SIG-M5 treated with dmso at 0.1 percent for 504 hours (cell line): ENCODE measurements at regions not wholly inside any gene's neighbourhood (a gene's known extent, or its start where the extent isn't known, plus 50 kb on each side); places are given as distances from the start of the nearest gene placed in this dataset.

ENCODE experiments used
- DNase-seq: peaks from one replicate; lab custom pipeline; 2025; ENCODE audit not compliant: unreplicated experiment; lab: John Stamatoyannopoulos, UW

GRCh38 chr4:184310881-184311709 lies 93.4 kb upstream of the ENPP6 start:
- DNase-seq = no peak

GRCh38 chr4:184310171-184310567 lies 92.5 kb upstream of the ENPP6 start:
- peak; percentile 14 for DNase-seq

GRCh38 chr4:184309241-184310170 lies 91.8 kb upstream of the ENPP6 start:
- DNase-seq = no peak

- no peak for DNase-seq
Measured at GRCh38 chr4:184306949-184307348, 89.3 kb upstream of the ENPP6 start.

GRCh38 chr4:184306470-184306869 lies 88.8 kb upstream of the ENPP6 start:
- DNase-seq = no peak

- DNase-seq = no peak
Measured at GRCh38 chr4:184300816-184301215, 83.1 kb upstream of the ENPP6 start.

GRCh38 chr4:184298254-184298653 lies 80.6 kb upstream of the ENPP6 start:
- no peak for DNase-seq

- no peak for DNase-seq
Measured at GRCh38 chr4:184295206-184295605, 77.5 kb upstream of the ENPP6 start.

- DNase-seq = no peak
Measured at GRCh38 chr4:184294606-184295133, 77.0 kb upstream of the ENPP6 start.

GRCh38 chr4:184293552-184293951 lies 75.9 kb upstream of the ENPP6 start:
- DNase-seq = peak; percentile 78

- DNase-seq = no peak
Measured at GRCh38 chr4:184292877-184293276, 75.2 kb upstream of the ENPP6 start.

- DNase-seq = no peak
Measured at GRCh38 chr4:184292465-184292867, 74.8 kb upstream of the ENPP6 start.

GRCh38 chr4:184289179-184289535 lies 71.5 kb upstream of the ENPP6 start:
- no peak for DNase-seq

GRCh38 chr4:184288451-184289178 lies 70.9 kb upstream of the ENPP6 start:
- no peak for DNase-seq

GRCh38 chr4:184287697-184288255 lies 70.1 kb upstream of the ENPP6 start:
- DNase-seq = peak; percentile 35

- DNase-seq = peak; percentile 11
Measured at GRCh38 chr4:184286358-184286757, 68.7 kb upstream of the ENPP6 start.

- DNase-seq = no peak
Measured at GRCh38 chr4:184284742-184285141, 67.1 kb upstream of the ENPP6 start.

GRCh38 chr4:184284336-184284690 lies 66.6 kb upstream of the ENPP6 start:
- no peak for DNase-seq

GRCh38 chr4:184283659-184284335 lies 66.1 kb upstream of the ENPP6 start:
- no peak for DNase-seq

GRCh38 chr4:184282895-184283654 lies 65.4 kb upstream of the ENPP6 start:
- DNase-seq = no peak
